HCEC 1CT (cell line): ENCODE measurements at regions not wholly inside any gene's neighbourhood (a gene's known extent, or its start where the extent isn't known, plus 50 kb on each side); places are given as distances from the start of the nearest gene placed in this dataset.
A peak's percentile ranks its signal among the peaks of the same experiment; 100 is the strongest.

ENCODE experiments used
- DNase-seq: peaks from one replicate; pipeline ENCODE4 v3.0.0-alpha.2; 2017

DNA sequence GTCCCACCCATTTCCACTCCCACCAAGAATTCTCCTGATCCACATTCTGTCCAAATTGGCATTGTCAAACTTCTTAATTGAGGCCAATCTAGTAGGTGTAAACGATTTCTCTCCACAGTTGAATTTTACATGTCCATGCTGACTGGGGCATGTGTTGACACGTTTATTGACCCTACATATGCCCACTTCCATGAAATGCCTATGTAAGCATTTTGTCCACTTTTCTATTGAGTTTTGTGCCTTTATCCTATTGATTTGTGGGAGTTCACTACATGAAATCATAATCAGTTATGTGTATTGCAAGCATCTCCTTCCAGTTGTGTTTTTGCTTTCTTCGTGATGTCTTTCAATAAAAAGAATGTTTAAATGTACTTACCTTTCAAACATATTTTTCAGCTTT, 141.7 kb upstream of the NSMCE3 start:
- DNase-seq = no peak

DNA sequence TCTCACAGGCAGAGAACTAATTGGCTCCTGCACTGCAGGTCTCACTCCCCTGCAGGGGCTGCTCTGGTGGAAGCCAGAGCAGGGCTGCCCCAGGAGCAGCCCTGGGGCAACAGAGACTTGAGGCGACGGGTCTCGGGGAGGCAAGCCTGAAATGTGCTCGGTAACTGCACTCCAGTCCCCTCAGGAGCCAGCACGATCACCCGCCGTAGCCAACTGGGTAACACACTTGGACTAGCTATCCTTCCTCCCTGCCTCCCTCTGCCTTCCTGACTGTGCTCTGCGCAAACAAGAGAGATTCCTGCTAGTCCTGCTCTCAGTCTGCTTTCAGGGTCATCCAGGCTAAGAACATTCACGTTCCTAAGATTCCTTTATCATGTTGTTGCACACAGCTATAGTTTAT, 140.7 kb upstream of the NSMCE3 start:
- DNase-seq = peak; percentile 13

DNA sequence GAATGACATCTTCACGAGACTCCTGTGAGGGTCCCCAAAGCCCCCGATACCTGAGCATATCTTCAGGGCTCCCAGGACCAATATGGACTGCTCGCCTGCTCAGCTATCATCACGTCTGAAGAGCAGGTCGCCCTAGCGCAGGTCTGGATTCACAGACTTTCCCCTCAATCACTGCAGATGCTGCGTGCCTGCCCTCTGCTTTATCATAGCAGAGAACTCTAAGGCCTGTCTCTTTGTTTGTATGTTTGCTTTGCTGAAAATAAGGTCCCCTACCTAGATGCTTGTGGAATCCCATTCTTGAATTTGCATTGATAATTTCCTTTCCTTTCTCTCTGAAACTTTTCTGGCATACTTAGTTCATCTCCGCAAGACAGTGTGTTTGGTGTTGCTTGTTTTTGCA, 140.3 kb upstream of the NSMCE3 start:
- no peak for DNase-seq

DNA sequence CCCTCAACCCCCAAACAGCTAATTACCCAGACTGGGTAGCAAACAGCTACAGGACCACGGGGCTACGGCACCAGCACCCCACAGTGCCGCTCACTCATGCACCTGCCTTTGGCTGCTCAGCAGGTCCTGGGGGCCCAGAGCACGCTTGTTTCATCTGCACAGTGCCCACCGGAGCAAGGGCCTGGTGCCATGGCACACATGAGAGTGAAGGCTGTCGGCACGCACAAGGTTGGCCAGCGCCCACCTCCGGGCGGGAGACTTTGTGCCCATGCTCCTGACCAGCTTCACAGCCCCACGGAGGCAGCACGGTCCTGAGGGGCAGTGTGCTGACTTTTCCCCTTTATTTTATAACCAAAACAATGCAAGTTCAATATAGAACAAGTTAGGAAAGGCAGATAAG, 135.9 kb upstream of the NSMCE3 start:
- DNase-seq = no peak

DNA sequence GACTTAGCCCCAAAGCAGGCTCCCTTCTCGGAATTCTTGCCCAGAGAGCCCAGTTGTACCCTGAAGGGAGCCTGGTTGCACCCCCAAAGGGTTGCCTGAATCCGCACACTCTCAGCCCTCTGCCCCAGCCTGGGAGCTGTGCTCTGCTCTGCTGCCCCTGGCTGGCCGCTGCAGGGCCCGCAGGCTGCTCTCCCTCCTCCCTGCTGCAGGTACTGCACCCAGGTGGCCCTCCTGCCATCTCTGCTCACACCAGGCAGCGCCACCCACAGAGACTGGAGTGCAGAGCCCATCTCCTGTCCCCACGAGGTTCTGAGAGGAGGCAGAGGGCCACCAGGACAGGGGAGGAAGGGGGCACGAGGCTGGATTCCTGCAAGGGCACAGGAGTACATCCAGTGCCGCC, 134.2 kb upstream of the NSMCE3 start:
- no peak for DNase-seq

DNA sequence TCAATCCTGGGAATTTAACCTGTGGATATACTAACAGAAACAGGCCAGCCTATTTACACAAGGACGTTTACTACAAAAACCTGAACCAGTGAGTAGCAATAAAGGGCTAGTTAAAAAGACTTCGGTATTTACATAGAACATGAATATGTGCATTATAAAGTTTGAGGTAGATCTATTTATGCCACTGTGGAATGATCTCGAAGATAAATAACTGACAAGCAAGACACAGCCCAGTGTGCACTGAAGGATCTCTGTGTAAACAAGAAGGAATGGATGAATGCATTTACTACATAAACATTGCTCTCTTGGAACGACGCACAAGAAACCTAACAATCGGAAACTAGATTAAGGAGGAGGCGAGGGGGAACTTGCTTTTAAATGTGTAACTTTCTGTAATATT, 132.0 kb upstream of the NSMCE3 start:
- DNase-seq = no peak

DNA sequence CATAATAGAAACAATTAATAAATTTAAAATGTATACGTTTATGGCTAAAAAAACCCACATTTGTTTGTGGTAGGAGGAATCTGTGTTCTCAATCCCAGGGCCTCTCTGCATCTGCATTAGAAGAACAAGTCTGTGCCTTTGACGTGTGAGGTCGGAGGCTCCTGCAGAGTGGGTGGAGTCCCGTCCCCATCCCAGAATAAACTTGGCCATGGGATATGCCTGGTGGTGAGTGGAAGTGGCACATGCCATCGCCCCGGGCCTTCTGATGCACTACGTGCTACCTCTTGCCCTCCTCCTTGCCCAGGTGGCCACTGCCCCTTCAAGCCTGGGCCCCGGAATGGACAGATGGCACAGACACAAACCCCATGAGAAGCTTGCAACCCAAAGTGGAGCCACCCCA, 131.1 kb upstream of the NSMCE3 start:
- DNase-seq = no peak

DNA sequence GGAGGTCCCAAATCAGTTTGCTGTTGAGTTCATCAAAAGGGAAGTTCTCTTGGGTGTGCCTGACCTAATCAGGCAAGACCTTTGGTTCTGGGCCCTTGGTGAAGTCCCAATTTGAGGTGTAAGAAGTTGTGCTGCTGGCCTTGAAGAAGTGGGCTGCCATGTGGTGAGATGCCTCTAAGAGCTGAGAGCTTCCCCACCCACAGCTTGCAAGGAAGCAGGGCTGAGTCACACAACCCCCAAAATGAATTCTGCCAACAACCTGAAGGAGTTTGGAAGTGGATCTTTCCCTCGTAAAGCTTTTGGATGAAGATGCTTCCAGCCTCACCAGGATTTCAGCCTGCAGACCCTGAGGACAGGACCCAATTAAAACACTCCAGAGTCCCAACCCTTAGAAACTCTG, 129.3 kb upstream of the NSMCE3 start:
- no peak for DNase-seq

DNA sequence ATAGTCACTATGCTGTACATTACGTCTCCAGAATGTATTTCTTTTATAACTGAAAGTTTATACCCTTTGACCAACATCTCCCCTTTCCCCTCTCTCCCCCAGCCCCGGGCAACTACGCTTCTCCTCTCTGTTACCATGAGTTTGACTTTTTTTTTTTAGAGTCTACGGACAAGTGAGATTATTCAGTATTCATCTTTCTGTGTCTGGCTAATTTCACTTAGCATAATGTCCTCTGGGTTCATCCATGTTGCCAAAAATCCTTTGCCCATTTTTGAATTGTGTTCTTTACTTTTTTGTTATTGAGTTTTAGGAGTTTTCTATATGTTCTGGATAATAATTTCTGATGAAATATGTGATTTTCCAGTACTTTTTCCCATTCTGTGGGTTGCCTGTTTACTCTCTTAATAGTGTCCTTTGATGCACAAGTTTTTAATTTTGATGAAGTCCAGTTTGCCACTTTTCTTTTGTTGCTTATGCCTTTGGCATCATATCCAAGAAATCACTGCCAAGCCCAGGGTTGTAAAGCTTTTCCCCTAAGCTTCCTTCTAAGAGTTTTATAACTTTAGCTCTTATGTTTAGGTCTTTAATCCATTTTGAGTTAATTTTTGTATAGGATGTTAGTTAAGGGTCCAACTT, 126.7 kb upstream of the NSMCE3 start:
- no peak for DNase-seq

DNA sequence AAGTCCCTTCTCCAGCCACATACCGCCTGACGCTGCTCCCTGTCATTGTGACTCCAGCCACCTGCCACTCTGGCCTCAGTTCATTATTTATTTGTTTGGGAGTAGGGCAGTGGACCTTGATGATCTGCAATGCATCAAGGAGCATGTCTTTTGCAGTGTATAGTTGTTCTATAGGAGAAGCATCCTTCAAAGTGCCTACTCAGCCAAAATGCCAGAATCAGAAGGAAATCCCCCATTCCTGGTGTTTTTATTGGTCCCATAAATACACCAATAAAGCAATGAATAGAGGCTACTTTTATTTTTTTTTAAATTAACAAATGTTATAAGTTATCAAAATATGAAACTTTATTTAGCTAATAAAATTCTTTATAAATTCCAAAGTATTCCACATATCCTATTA, 123.8 kb upstream of the NSMCE3 start:
- no peak for DNase-seq

DNA sequence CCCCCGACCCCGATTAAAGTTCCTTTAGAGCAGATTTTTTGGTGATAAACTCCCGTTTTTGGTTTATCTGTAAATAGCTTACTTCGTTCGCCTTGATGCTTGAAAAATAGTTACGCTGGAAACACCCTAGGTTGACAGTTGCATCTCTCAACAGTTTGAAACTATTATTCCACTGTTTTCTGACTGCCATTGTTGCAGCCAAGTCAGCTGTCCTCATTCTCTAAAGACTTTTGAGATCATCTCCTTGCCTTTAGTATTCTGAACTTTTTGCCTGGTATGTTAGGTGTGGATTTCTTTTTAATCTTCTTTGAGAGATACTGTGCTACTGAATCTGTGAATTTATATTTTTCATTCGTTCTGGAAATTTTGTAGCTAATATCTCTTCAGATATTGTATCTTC, 122.7 kb upstream of the NSMCE3 start:
- DNase-seq = no peak

DNA sequence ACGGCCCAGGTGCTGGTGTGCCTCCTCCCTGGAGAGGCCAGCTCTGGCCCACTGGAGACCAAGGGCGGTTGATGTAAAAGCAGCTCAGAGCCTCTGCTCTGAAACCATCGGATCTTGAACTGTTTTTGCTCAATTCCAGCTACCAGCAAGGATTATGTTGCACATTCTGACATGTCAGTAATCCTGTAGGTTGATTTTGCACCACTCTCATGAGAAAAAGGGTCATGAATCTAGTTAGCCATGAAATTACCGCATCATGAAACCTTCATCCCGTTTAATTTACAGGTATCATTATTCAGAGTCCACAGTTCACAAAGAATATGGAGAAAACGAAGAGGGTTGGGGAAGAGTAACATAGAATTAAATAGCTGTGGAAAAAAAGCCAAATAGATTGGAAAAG, 120.4 kb upstream of the NSMCE3 start:
- no peak for DNase-seq

DNA sequence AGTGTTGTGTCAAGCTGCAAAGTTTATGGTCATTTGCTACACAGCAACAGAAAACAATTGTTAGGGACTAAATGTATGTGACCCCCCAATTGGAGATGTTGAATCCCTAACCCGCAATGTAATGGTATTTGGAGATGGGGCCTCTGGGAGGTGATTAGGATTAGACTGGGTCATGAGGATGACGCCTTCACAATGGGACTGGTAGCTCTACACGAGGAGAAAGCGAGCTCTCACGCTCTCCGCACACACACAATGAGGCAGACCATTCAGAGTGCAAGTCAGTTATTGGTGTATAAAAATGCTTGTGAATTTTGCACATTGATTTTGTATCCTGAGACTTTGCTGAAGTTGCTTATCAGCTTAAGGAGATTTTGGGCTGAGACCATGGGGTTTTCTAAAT, 116.9 kb upstream of the NSMCE3 start:
- DNase-seq = no peak

DNA sequence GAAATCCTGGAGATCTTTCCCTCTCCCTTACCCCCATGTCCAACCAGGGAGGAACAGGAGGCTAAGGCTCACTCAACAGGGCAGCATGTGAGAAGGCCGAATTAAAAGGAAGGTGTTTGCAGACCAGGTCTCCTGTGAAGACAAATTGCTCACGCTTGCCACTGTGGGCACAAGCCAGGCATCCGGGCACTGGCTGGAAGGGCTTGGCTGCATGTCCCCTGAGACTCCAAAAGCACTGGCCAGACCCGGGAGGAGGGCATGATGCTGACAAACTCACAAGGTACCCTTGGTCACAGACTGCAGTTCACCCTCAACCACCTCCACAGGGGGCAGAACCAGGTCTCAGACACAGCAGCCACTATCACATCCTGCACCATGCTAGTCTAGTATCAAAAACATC, 113.7 kb upstream of the NSMCE3 start:
- DNase-seq = no peak

DNA sequence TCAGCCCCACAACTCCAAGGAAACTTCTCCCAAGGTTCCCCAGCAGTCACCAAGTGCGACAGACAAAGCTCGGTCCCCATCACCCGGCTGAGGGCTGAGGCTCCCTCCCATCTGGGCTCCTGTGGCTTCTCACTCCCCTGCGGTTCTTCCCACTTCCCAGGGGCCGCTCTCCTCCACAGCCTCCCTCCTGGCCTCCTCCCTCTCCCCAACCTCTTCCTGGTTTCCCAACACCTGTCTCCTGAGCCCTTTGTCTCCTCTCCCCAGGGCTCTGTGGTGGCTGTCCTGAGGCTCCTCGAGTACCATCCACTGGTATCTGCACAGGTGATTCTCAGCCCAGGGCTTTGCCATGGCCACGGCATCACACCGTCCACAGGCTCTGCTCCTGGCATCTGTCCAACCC, 113.2 kb upstream of the NSMCE3 start:
- DNase-seq = no peak

DNA sequence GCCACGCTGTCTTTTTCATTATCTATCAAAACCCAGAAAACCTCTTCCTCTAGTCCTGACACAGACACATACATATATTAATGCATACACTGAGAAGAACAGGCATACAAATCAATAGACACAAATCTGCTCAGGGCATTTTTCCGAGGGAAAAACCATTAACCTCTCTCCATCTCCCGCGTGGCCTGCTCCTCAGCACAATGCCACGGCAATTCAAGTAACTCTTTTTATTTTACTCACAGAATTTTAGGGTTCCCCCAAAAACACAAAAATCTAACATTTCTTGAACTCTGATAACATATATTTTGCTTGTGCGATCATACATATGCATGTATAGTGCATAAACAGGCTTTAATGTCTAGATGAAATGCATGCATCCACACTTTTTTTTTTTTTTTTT, 110.8 kb upstream of the NSMCE3 start:
- DNase-seq = no peak

DNA sequence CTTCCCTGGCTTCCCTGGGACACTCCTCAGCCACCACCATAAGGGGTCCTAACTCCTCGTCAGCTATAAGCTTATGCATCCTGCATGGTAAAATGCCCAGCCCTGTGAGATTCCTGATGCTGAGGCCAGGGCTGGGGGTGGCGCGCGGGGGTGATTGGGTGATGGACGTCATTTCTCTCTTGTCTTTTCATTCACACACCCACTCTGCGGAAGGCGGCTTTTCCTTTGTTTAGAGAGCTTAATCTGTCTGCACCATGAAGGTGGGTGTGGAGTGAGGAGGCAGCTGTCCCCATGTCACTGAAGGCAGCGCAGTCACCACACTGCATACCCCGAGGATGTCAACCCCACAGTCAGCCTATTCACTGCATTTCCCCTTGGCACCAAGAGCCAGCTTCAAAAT, 110.0 kb upstream of the NSMCE3 start:
- DNase-seq = no peak

DNA sequence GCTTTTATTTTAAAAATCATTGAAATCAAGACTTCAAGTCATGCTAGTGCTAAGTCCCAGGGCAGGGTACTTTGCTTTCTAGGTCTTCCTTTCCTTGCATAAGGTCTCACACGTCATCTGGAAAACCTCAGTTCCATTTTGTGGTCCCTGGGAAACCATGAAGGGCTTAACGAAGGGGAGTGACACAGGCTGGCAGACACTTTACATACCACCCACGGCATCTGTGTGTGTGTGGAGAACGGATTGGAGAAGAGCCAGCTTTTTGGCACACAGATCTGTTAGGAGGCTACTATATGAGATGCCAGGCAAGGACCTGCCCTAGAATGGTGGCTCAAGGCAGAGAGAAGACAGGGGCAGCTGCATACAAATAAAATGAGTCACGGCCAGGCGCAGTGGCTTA, 107.5 kb upstream of the NSMCE3 start:
- DNase-seq = no peak

DNA sequence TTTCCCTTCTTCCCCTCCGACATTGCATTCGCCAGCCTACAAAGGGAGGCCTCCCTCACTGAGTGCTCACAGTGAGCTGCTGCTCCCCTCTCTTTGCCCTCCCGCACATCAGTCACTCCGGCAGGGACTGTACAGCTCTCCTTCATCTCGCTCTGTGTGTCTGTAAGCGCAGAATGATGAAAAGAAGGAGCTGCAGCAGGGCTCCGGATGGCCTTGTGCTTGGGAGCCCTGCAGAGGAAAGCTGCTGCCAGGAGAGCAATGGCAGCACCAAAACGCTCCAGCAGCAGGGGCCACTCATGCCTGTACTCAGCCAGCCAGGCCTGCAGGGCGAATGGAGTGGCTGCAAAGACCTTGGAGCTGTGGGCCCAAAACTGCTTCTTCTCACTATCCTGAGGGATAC, 107.0 kb upstream of the NSMCE3 start:
- DNase-seq = no peak

DNA sequence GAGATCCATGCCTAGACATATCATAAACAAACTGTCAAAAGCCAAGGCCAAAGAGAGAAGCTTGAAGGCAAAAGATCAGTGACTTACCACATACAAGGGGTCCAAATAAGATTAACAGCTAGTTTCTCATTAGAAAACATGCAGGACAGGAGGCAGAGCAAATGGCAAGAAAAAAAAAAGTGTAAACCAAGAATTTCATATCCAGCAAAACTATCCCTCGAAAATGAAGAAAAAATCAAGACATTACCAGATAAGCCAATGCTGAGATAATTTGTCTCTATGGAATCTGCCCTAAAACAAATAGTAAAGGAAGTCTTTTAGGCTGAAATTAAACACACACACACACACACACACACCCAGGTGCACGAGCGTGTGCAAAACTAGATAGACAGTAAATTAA, 99.6 kb upstream of the NSMCE3 start:
- DNase-seq = no peak

DNA sequence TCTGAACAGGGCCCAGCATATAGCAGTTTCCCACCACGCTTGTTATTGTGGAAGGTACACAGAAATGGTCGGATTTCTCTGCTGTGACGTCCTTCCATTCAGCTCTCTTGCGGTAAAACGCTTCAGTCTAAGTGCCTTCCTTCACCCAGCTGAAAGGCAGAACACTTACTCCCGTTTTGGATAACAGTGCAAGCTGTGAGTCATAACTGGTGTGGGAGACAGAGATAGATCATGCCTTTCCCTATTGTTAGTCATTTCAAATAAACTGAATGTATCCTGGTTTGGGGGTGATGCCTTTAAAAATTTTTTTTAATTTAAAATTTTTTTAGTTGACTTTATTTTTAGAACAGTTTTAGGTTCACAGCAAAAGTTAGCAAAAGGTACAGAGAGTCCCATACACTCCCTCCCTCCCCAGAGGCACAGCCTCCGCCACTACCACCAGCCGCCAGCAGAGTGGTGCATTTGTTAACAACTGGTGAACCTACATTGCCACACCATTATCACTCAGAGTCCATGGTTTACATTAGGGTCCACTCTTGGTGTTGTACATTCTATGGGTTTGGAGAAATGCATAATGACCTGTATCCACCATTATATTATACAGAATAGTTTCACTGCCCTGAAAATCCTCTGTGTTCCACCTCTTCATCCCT, 94.9 kb upstream of the NSMCE3 start:
- peak; percentile 61 for DNase-seq

DNA sequence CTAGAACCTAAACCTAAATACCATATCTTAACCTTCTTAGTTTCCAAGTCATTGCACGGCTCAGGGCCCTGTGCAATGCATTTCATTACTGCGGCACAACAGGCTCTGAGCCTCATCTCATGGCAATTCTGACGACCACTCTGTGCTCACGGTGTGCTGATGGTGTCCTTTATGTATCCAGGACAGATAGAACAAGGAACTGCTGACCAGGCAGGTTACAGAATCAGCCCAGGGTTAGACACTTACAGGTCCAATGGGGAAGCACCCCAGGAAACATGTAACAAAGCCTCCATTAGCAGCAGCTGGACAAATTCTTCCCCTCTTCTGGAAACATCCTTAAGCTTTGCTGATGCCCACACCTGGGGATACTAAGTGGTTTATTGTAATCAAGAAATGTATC, 91.9 kb upstream of the NSMCE3 start:
- no peak for DNase-seq

DNA sequence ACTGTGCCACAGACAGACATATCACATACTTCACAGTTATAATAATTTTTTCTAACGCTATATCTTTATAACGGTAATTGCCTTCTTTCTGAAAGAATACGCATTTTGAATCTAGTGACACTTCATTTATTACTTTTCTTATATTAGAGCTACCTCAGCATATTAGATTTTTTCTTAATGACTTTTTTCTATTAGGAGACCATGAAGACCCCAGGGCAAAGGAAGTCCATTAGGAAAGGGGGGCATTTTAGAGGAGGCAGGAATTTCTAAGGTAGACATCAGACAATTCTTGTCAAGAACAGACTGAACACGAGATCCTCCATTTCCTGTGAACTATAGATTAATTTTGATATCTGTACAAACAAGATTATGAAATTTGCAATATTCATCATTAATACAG, 90.5 kb upstream of the NSMCE3 start:
- no peak for DNase-seq

DNA sequence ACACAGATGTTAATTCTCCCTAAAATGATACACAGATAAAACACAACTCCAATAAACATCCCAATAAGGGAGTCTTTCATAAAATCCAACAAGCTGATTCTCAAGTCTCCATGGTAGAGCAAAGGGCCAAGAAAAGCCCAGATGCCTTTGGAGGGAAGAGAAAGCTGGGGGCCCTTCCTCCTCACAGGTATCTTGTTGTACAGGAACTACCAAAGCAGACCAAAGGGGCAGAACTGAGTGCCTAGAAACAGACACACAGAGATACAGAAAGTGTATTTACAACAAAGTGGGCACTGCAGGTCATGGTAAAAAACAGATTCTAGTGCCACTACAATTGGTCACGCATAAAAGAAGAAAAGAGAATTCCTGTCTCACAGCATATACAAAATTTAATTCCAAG, 87.2 kb upstream of the NSMCE3 start:
- no peak for DNase-seq

DNA sequence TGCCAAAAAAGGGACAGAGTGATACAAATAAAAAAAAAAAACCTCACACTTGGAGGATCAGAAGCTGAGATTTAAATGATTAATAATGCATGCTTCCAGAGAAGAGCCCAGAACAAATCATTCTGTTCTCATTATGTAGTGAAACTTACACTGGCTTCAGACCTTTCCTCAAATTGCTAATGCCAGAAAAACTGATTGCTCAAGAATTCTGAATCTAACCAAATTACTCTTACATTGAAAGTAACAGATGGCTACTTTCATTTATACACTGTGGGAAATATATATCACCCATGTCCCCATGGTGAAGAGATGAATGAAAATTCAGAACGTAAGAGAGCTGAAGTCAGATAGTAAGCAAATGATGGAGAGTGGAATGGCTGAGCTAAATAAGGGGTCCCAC, 85.9 kb upstream of the NSMCE3 start:
- DNase-seq = no peak
